ENCODE measurements at regions not wholly inside any gene's neighbourhood (a gene's known extent, or its start where the extent isn't known, plus 50 kb on each side); places are given as distances from the start of the nearest gene placed in this dataset.

GRCh38 chr10:62866941-62867340 lies 50.8 kb upstream of the EGR2 start:
- H3K27me3 ChIP-seq (ENCODE audit: low read depth), result peaks cover 26% of the 10 kb centered on the region
- H3K4me3 ChIP-seq, result no peak overlapping the region
- no peaks in the 10 kb centered on the region for H3K9me3 ChIP-seq (replicated peaks)
- TF ChIP-seq, protein P1, sequence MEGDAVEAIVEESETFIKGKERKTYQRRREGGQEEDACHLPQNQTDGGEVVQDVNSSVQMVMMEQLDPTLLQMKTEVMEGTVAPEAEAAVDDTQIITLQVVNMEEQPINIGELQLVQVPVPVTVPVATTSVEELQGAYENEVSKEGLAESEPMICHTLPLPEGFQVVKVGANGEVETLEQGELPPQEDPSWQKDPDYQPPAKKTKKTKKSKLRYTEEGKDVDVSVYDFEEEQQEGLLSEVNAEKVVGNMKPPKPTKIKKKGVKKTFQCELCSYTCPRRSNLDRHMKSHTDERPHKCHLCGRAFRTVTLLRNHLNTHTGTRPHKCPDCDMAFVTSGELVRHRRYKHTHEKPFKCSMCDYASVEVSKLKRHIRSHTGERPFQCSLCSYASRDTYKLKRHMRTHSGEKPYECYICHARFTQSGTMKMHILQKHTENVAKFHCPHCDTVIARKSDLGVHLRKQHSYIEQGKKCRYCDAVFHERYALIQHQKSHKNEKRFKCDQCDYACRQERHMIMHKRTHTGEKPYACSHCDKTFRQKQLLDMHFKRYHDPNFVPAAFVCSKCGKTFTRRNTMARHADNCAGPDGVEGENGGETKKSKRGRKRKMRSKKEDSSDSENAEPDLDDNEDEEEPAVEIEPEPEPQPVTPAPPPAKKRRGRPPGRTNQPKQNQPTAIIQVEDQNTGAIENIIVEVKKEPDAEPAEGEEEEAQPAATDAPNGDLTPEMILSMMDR (IDR thresholded peaks at IDR 0.05; ENCODE audit: borderline replicate concordance), result no peak
- H3K4me1 ChIP-seq, result no peaks in the 10 kb centered on the region
- intact Hi-C loops (cut with micrococcal nuclease), result no loop called here
- no peak overlapping the region for H3K27ac ChIP-seq (replicated peaks)
- DNase-seq, result no peak
- no peaks in the 10 kb centered on the region for H3K36me3 ChIP-seq

- Histone ChIP-seq H3K9me3 (replicated peaks) (no peaks in the 10 kb centered on the region), H3K4me1 (no peaks in the 10 kb centered on the region), H3K27ac (replicated peaks) (no peak overlapping the region), H3K4me3 (no peak overlapping the region), H3K36me3 (no peaks in the 10 kb centered on the region), H3K27me3 (ENCODE audit: low read depth) (peaks cover 26% of the 10 kb centered on the region)
- no peak for DNase-seq
- TF ChIP-seq, protein P1 (IDR thresholded peaks at IDR 0.05; ENCODE audit: borderline replicate concordance), result no peak
- intact Hi-C loops (cut with micrococcal nuclease), result no loop called here
Observed at GRCh38 chr10:62866451-62866850, 50.3 kb upstream of the EGR2 start.

Measured in left ventricle myocardium inferior (tissue), 1 donor.